HepG2 (cell line): ENCODE measurements at regions not wholly inside any gene's neighbourhood (a gene's known extent, or its start where the extent isn't known, plus 50 kb on each side); places are given as distances from the start of the nearest gene placed in this dataset.

Experiments used
- HIVEP1 ChIP-seq: sonication (generic); formaldehyde crosslinking; IDR thresholded peaks from 2 replicates; pipeline ENCODE4 v1.4.0; 2020; ENCODE audit warnings: mild to moderate bottlenecking, missing genetic modification reagents
- SMARCC2 ChIP-seq: fragments of 450-650 bp; IDR thresholded peaks from 2 replicates; pipeline ENCODE4 v1.6.1; 2017; ENCODE audit warnings: antibody characterized with exemption, mild to moderate bottlenecking
- ZFP41 ChIP-seq: sonication (generic); formaldehyde crosslinking; IDR thresholded peaks from 2 replicates; pipeline ENCODE4 v1.4.0; 2020; ENCODE audit warnings: mild to moderate bottlenecking, missing genetic modification reagents, borderline replicate concordance
- TF ChIP-seq, protein P1 (sequence below): sonication (generic); formaldehyde crosslinking; IDR thresholded peaks from 2 replicates; pipeline ENCODE4 v1.5.0; 2020; ENCODE audit warnings: mild to moderate bottlenecking, missing genetic modification reagents, moderate library complexity
- TF ChIP-seq, protein P2 (sequence below): sonication (generic); formaldehyde crosslinking; IDR thresholded peaks from 2 replicates; pipeline ENCODE4 v1.8.1; 2023; ENCODE audit warnings: mild to moderate bottlenecking, missing genetic modification reagents

DNA sequence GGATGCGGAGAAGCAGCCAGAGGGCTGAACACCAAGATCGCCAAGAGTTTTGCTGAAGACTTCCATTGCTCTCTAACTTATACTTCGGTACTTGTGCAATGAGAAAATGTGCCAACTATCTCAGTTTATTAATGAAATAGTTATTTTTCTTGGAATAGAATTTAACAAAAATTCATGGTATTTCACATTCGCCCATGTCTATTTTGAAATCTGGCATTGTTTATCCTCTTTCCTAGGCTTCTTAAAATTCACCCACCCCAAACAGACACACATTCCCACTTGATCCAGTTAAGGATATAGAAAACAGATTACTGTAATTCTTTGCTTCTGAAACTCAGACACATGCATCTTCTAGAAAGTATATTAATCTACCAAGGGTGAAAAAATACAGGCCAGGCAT is 56.3 kb upstream of the ADAMTS5 start:
- TF ChIP-seq SMARCC2, result no peak
- no peak for TF ChIP-seq ZFP41 (CRISPR knock-in tag)
- no peak for TF ChIP-seq HIVEP1 (CRISPR knock-in tag)
- TF ChIP-seq, protein P1, sequence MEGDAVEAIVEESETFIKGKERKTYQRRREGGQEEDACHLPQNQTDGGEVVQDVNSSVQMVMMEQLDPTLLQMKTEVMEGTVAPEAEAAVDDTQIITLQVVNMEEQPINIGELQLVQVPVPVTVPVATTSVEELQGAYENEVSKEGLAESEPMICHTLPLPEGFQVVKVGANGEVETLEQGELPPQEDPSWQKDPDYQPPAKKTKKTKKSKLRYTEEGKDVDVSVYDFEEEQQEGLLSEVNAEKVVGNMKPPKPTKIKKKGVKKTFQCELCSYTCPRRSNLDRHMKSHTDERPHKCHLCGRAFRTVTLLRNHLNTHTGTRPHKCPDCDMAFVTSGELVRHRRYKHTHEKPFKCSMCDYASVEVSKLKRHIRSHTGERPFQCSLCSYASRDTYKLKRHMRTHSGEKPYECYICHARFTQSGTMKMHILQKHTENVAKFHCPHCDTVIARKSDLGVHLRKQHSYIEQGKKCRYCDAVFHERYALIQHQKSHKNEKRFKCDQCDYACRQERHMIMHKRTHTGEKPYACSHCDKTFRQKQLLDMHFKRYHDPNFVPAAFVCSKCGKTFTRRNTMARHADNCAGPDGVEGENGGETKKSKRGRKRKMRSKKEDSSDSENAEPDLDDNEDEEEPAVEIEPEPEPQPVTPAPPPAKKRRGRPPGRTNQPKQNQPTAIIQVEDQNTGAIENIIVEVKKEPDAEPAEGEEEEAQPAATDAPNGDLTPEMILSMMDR, result no peak
- TF ChIP-seq, protein P2, sequence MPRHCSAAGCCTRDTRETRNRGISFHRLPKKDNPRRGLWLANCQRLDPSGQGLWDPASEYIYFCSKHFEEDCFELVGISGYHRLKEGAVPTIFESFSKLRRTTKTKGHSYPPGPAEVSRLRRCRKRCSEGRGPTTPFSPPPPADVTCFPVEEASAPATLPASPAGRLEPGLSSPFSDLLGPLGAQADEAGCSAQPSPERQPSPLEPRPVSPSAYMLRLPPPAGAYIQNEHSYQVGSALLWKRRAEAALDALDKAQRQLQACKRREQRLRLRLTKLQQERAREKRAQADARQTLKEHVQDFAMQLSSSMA (CRISPR knock-in tag), result no peak
